ENCODE measurements at regions not wholly inside any gene's neighbourhood (a gene's known extent, or its start where the extent isn't known, plus 50 kb on each side); places are given as distances from the start of the nearest gene placed in this dataset.

- no peak overlapping the region for H3K4me2 ChIP-seq
- no peak overlapping the region for H3K27ac ChIP-seq (ENCODE audit: low read depth in 2 of 2, low read length in 1 of 2)
- TF ChIP-seq TAF1 (IDR thresholded peaks at IDR 0.05; ENCODE audit: borderline replicate concordance, low read depth, low read length) = no peak
- no peaks in the 10 kb centered on the region for H3K9me3 ChIP-seq
- no peaks in the 10 kb centered on the region for H3K36me3 ChIP-seq (replicated peaks in 1 of 2; ENCODE audit: control insufficient read depth in 1 of 2, insufficient read depth in 2 of 2, low read length in 1 of 2)
- POLR2A ChIA-PET = no interaction called here
- no peaks in the 10 kb centered on the region for H3F3A ChIP-seq (replicated peaks; ENCODE audit: insufficient read depth)
- no peak overlapping the region for H3K9ac ChIP-seq
- DNase-seq = no peak
- H3K27me3 ChIP-seq (ENCODE audit: insufficient read depth) = no peaks in the 10 kb centered on the region
- H3K4me3 ChIP-seq (ENCODE audit: low read depth in 2 of 2, low read length in 1 of 2) = no peak overlapping the region
- no peaks in the 10 kb centered on the region for H3K79me2 ChIP-seq (ENCODE audit: insufficient read depth)
- no peaks in the 10 kb centered on the region for H3K4me1 ChIP-seq (ENCODE audit: control insufficient read depth in 1 of 2, insufficient read depth in 2 of 2, low read depth in 1 of 2, low read length in 1 of 2)
- no peaks in the 10 kb centered on the region for H3K9me2 ChIP-seq
- 6% methylated on average over 2 of the region's 2 CpGs for WGBS (ENCODE audit: low lambda C conversion rate)
- CTCF ChIA-PET = interaction anchor here (1.4 kb wide), 1 partner anchor 59 kb away, joined by 3 read pairs; no protein-coding TSS in a partner anchor
- no peaks in the 10 kb centered on the region for H4K20me1 ChIP-seq (ENCODE audit: insufficient read depth)
- H2AFZ ChIP-seq (ENCODE audit: low read depth) = no peak overlapping the region
These were observed 124.3 kb downstream of the TPBG start for GRCh38 chr6:82487895-82488294.

GRCh38 chr6:82488403-82488802, 124.8 kb downstream of the TPBG start:
- H2AFZ ChIP-seq (ENCODE audit: low read depth) = no peak overlapping the region
- TF ChIP-seq NFIC (IDR thresholded peaks at IDR 0.05; ENCODE audit: borderline replicate concordance) (no peak), PBX3 (IDR thresholded peaks at IDR 0.05) (no peak), REST (IDR thresholded peaks at IDR 0.05; ENCODE audit: low read depth, low read length) (no peak), MXI1 (IDR thresholded peaks at IDR 0.05; ENCODE audit: low read depth, low read length) (no peak), FOXJ3 (CRISPR knock-in tag; IDR thresholded peaks at IDR 0.05) (no peak)
- no peak overlapping the region for H3K27ac ChIP-seq (ENCODE audit: low read depth in 2 of 2, low read length in 1 of 2)
- ChIA-PET CTCF (no interaction called here), POLR2A (interaction anchor here (0.6 kb wide), 1 partner anchor 188 kb away, joined by 3 read pairs; no protein-coding TSS in a partner anchor)
- 39% methylated on average over 1 of the region's 1 CpG for WGBS (ENCODE audit: low lambda C conversion rate)
- H4K20me1 ChIP-seq (ENCODE audit: insufficient read depth) = no peaks in the 10 kb centered on the region
- H3K9me2 ChIP-seq = no peaks in the 10 kb centered on the region
- no peaks in the 10 kb centered on the region for H3K9me3 ChIP-seq
- no peaks in the 10 kb centered on the region for H3K36me3 ChIP-seq (replicated peaks in 1 of 2; ENCODE audit: control insufficient read depth in 1 of 2, insufficient read depth in 2 of 2, low read length in 1 of 2)
- no peak overlapping the region for H3K4me2 ChIP-seq
- H3K79me2 ChIP-seq (ENCODE audit: insufficient read depth) = no peaks in the 10 kb centered on the region
- no peaks in the 10 kb centered on the region for H3K4me1 ChIP-seq (ENCODE audit: control insufficient read depth in 1 of 2, insufficient read depth in 2 of 2, low read depth in 1 of 2, low read length in 1 of 2)
- H3K4me3 ChIP-seq (ENCODE audit: low read depth in 2 of 2, low read length in 1 of 2) = no peak overlapping the region
- no peak for DNase-seq
- no peaks in the 10 kb centered on the region for H3F3A ChIP-seq (replicated peaks; ENCODE audit: insufficient read depth)
- H3K27me3 ChIP-seq (ENCODE audit: insufficient read depth) = no peaks in the 10 kb centered on the region
- H3K9ac ChIP-seq = no peak overlapping the region

DNA sequence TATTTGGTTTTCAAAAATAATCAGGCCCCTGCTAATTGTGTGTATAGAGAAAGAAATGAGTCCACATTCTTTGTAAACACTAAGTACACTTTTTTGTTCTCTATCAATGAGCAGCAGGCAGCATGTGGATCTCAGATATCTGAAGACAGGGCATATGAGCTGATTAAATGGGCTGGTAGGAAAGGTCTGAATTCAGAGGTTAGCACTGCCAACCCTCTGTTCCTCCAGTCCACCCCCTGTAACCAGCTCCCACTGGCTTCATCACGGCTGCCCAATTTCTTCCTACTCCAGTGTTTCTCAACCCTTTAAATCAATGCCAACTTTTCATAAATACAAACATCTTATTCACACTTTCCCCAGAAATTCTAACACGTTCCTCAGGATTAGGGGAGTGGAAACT, 128.5 kb downstream of the TPBG start:
- no peaks in the 10 kb centered on the region for H3K27me3 ChIP-seq (ENCODE audit: insufficient read depth)
- CTCF ChIA-PET = interaction anchor here (0.9 kb wide), 1 partner anchor 217 kb away, joined by 3 read pairs; no protein-coding TSS in a partner anchor
- no peak overlapping the region for H2AFZ ChIP-seq (ENCODE audit: low read depth)
- no peaks in the 10 kb centered on the region for H3K9me2 ChIP-seq
- H3K9me3 ChIP-seq = no peaks in the 10 kb centered on the region
- 72% methylated on average over 2 of the region's 2 CpGs for WGBS (ENCODE audit: low lambda C conversion rate)
- no peaks in the 10 kb centered on the region for H3K36me3 ChIP-seq (replicated peaks in 1 of 2; ENCODE audit: control insufficient read depth in 1 of 2, insufficient read depth in 2 of 2, low read length in 1 of 2)
- H3K4me3 ChIP-seq (ENCODE audit: low read depth in 2 of 2, low read length in 1 of 2) = no peak overlapping the region
- H3F3A ChIP-seq (replicated peaks; ENCODE audit: insufficient read depth) = no peaks in the 10 kb centered on the region
- no peak for DNase-seq
- no peaks in the 10 kb centered on the region for H4K20me1 ChIP-seq (ENCODE audit: insufficient read depth)
- H3K4me2 ChIP-seq = no peak overlapping the region
- peaks cover 3 to 6% of the 10 kb centered on the region in 2 experiments; a peak in 3 of 4 replicates for H3K4me1 ChIP-seq (ENCODE audit: control insufficient read depth in 1 of 2, insufficient read depth in 2 of 2, low read depth in 1 of 2, low read length in 1 of 2)
- POLR2A ChIA-PET = no interaction called here
- no peak overlapping the region for H3K27ac ChIP-seq (ENCODE audit: low read depth in 2 of 2, low read length in 1 of 2)
- H3K9ac ChIP-seq = no peak overlapping the region
- H3K79me2 ChIP-seq (ENCODE audit: insufficient read depth) = no peaks in the 10 kb centered on the region
- TF ChIP-seq TAF1 (IDR thresholded peaks at IDR 0.05; ENCODE audit: borderline replicate concordance, low read depth, low read length) = no peak
- no peak for TF ChIP-seq USF2 (IDR thresholded peaks at IDR 0.05; ENCODE audit: borderline replicate concordance, low read depth, low read length)
- TF ChIP-seq MEF2A (IDR thresholded peaks at IDR 0.05; ENCODE audit: borderline replicate concordance, low read depth) = no peak
- no peak for TF ChIP-seq SIN3A (IDR thresholded peaks at IDR 0.05; ENCODE audit: borderline replicate concordance, low read depth, low read length)
- TF ChIP-seq ELF1 (IDR thresholded peaks at IDR 0.05) = no peak
- no peak for TF ChIP-seq TCF12 (IDR thresholded peaks at IDR 0.05)
- no peak for TF ChIP-seq GATA2 (CRISPR knock-in tag; IDR thresholded peaks at IDR 0.05)
- TF ChIP-seq, protein P1, sequence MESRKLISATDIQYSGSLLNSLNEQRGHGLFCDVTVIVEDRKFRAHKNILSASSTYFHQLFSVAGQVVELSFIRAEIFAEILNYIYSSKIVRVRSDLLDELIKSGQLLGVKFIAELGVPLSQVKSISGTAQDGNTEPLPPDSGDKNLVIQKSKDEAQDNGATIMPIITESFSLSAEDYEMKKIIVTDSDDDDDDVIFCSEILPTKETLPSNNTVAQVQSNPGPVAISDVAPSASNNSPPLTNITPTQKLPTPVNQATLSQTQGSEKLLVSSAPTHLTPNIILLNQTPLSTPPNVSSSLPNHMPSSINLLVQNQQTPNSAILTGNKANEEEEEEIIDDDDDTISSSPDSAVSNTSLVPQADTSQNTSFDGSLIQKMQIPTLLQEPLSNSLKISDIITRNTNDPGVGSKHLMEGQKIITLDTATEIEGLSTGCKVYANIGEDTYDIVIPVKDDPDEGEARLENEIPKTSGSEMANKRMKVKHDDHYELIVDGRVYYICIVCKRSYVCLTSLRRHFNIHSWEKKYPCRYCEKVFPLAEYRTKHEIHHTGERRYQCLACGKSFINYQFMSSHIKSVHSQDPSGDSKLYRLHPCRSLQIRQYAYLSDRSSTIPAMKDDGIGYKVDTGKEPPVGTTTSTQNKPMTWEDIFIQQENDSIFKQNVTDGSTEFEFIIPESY (IDR thresholded peaks at IDR 0.05; ENCODE audit: borderline replicate concordance, low read depth) = no peak
- TF ChIP-seq RAD21 (IDR thresholded peaks at IDR 0.05; ENCODE audit: low read length) = no peak
- no peak for TF ChIP-seq NRF1 (IDR thresholded peaks at IDR 0.05; ENCODE audit: low read depth, low read length)

Measured in SK-N-SH (cell line).